B cell (primary cell): ENCODE measurements at regions not wholly inside any gene's neighbourhood (a gene's known extent, or its start where the extent isn't known, plus 50 kb on each side); places are given as distances from the start of the nearest gene placed in this dataset.

Source experiments
- EZH2 ChIP-seq: IDR thresholded peaks from 2 replicates; pipeline ENCODE4 v1.6.1; 2012; ENCODE audit warnings: borderline replicate concordance, low read depth, mild to moderate bottlenecking, moderate library complexity, low read length; ENCODE audit not compliant: insufficient read depth, poor library complexity, severe bottlenecking
- TF ChIP-seq, protein P1 (sequence below): fragments of 200-600 bp; IDR thresholded peaks from one replicate; pipeline ENCODE4 v1.8.0; 2022; ENCODE audit warnings: antibody characterized with exemption, mild to moderate bottlenecking

- TF ChIP-seq, protein P1, sequence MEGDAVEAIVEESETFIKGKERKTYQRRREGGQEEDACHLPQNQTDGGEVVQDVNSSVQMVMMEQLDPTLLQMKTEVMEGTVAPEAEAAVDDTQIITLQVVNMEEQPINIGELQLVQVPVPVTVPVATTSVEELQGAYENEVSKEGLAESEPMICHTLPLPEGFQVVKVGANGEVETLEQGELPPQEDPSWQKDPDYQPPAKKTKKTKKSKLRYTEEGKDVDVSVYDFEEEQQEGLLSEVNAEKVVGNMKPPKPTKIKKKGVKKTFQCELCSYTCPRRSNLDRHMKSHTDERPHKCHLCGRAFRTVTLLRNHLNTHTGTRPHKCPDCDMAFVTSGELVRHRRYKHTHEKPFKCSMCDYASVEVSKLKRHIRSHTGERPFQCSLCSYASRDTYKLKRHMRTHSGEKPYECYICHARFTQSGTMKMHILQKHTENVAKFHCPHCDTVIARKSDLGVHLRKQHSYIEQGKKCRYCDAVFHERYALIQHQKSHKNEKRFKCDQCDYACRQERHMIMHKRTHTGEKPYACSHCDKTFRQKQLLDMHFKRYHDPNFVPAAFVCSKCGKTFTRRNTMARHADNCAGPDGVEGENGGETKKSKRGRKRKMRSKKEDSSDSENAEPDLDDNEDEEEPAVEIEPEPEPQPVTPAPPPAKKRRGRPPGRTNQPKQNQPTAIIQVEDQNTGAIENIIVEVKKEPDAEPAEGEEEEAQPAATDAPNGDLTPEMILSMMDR: no peak
- TF ChIP-seq EZH2: no peak
Observed at GRCh38 chr13:95391785-95392184, 90.5 kb upstream of the ABCC4 start.
